Nephron (organoid): ENCODE measurements at regions not wholly inside any gene's neighbourhood (a gene's known extent, or its start where the extent isn't known, plus 50 kb on each side); places are given as distances from the start of the nearest gene placed in this dataset.

ENCODE experiments used
- H3K27ac Mint-ChIP-seq, 3 experiments: 2 replicates each; pipeline ENCODE4 v1.8.0; 2020; ENCODE audit warnings: mixed read lengths in 3 of 3, mild to moderate bottlenecking in 2 of 3, moderate library complexity in 1 of 3
- H3K27me3 Mint-ChIP-seq: 2 replicates; pipeline ENCODE4 v1.8.0; 2021; ENCODE audit warnings: low read depth, mild to moderate bottlenecking, moderate library complexity, mixed read lengths
- H3K36me3 Mint-ChIP-seq: 2 replicates; pipeline ENCODE4 v1.8.0; 2020; ENCODE audit warnings: low read depth, mixed read lengths
- H3K4me1 Mint-ChIP-seq: 2 replicates; pipeline ENCODE4 v1.8.0; 2020; ENCODE audit warnings: mixed read lengths
- H3K4me3 Mint-ChIP-seq, 3 experiments: 2 replicates each; pipeline ENCODE4 v1.8.0; 2020; ENCODE audit warnings: mild to moderate bottlenecking in 3 of 3, mixed read lengths in 3 of 3, moderate library complexity in 2 of 3
- H3K9me3 Mint-ChIP-seq: 2 replicates; pipeline ENCODE4 v1.8.0; 2020; ENCODE audit warnings: mixed read lengths
- TF ChIP-seq, protein P1 (sequence below), 3 experiments: fragments of 200-600 bp; sonication (generic); IDR thresholded peaks; one replicate each; pipeline ENCODE4 v1.5.0; 2021; ENCODE audit warnings: antibody characterized with exemption in 3 of 3; ENCODE audit not compliant: unreplicated experiment in 3 of 3

DNA sequence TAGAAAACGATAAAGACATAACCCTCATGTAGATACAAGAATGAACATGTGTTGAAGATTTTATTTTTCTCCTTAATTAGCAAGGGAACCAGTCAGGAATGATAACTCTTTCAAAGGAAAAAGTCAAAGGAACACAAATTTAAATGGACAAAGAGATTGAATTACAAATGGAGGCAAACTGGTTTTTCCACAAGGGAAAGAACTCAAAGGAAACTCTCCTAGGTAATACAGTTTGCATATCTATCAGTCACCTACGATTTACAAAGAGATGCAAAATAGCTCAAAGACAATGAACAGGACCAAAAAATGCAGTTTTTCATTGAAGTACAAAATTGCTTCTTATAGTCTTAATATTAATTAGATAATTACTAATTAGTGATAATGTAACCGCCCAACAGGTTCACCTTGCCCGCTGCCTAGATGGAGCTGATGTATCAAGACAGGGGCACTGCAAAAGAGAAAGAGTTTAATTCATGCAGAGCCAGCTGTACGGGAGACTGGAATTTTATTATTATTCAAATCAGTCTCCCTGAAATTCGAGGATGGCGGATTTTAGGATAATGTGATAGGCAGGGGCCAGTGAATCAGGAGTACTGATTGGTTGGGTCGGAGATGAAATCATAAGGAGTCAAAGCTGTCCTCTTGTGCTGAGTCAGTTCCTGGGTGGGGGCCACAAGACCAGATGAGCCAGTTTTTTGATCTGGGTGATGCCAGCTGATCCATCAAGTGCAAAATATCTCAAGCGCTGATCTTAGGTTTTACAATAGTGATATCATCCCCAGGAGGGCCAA, 151.0 kb downstream of the TMEM17 start:
- H3K4me3 Mint-ChIP-seq = no peak overlapping the region
- peaks cover 13% of the 10 kb centered on the region for H3K9me3 Mint-ChIP-seq
- H3K4me1 Mint-ChIP-seq = no peaks in the 10 kb centered on the region
- no peaks in the 10 kb centered on the region for H3K36me3 Mint-ChIP-seq
- no peaks in the 10 kb centered on the region for H3K27me3 Mint-ChIP-seq
- no peak overlapping the region for H3K27ac Mint-ChIP-seq
- TF ChIP-seq, protein P1, sequence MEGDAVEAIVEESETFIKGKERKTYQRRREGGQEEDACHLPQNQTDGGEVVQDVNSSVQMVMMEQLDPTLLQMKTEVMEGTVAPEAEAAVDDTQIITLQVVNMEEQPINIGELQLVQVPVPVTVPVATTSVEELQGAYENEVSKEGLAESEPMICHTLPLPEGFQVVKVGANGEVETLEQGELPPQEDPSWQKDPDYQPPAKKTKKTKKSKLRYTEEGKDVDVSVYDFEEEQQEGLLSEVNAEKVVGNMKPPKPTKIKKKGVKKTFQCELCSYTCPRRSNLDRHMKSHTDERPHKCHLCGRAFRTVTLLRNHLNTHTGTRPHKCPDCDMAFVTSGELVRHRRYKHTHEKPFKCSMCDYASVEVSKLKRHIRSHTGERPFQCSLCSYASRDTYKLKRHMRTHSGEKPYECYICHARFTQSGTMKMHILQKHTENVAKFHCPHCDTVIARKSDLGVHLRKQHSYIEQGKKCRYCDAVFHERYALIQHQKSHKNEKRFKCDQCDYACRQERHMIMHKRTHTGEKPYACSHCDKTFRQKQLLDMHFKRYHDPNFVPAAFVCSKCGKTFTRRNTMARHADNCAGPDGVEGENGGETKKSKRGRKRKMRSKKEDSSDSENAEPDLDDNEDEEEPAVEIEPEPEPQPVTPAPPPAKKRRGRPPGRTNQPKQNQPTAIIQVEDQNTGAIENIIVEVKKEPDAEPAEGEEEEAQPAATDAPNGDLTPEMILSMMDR (IDR thresholded peaks at IDR 0.05; ENCODE audit: unreplicated experiment in 3 of 3) = no peak

DNA sequence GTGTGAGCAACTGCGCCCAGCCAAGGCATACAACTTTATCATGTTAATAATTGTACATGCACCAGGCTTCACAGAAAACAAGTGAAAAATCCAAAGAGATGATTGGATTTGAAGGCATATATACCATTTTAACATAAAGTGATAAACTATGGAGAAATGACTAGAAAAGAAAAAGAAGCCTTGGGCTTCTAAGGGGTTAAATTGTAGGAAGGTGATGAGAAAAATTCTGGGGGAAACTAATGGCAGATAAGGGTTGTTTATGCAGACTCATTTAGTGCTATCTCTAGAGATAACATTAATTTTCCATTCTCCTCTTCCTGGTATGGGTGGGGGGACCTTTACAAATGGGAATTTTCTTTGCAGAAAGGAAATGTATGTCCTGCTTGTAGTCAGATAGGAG, 154.0 kb downstream of the TMEM17 start:
- peaks cover 13% of the 10 kb centered on the region for H3K9me3 Mint-ChIP-seq
- H3K4me1 Mint-ChIP-seq = no peaks in the 10 kb centered on the region
- no peak overlapping the region for H3K27ac Mint-ChIP-seq
- no peak overlapping the region for H3K4me3 Mint-ChIP-seq
- H3K36me3 Mint-ChIP-seq = no peaks in the 10 kb centered on the region
- no peaks in the 10 kb centered on the region for H3K27me3 Mint-ChIP-seq
- TF ChIP-seq, protein P1 (IDR thresholded peaks at IDR 0.05; ENCODE audit: unreplicated experiment in 3 of 3) = no peak

DNA sequence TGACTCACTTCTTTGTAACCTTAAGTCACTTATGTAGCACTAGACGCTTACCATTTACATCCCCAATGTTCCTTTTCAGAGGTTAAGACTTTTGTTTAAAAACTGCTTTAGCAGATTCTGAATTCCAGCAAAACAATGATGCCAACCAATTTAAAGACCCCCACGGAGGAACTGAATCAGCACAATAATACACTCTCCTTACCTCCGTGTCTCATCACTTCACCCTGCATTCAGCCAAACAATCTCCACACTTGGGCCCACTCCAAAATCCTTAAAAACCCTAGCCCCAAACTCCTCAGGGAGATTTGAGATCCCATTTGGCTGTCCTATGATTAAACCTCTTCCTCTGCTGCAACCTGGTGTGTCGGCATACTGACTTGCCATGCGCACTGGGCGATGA, 153.9 kb downstream of the B3GNT2 start:
- Mint-ChIP-seq H3K4me1 (no peaks in the 10 kb centered on the region), H3K36me3 (no peaks in the 10 kb centered on the region), H3K27ac (no peak overlapping the region), H3K27me3 (no peaks in the 10 kb centered on the region), H3K4me3 (no peak overlapping the region), H3K9me3 (peaks cover 13% of the 10 kb centered on the region)
- TF ChIP-seq, protein P1 (IDR thresholded peaks at IDR 0.05; ENCODE audit: unreplicated experiment in 3 of 3) = no peak

DNA sequence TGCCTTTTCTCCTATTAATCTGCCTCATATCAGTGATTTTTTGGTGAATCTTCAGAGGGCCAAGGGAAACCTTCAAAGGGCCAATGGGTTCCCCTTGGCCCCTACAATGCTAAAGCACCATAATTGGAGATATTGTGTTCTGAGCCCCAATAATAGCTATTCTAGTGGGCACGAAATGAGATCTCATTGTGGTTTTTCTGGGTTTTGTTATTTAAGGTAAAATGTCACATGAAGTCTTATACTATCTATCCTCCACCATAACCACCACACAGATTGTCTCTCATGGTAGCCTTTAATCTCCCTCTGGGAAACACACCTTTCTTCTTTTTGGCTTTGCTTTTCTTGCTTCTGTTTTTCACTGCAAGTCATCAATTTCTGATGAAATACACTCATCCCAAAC, 152.8 kb downstream of the B3GNT2 start:
- peaks cover 13% of the 10 kb centered on the region for H3K9me3 Mint-ChIP-seq
- TF ChIP-seq, protein P1 (IDR thresholded peaks at IDR 0.05; ENCODE audit: unreplicated experiment in 3 of 3) = no peak
- no peaks in the 10 kb centered on the region for H3K4me1 Mint-ChIP-seq
- no peak overlapping the region for H3K27ac Mint-ChIP-seq
- H3K36me3 Mint-ChIP-seq = no peaks in the 10 kb centered on the region
- no peak overlapping the region for H3K4me3 Mint-ChIP-seq
- no peaks in the 10 kb centered on the region for H3K27me3 Mint-ChIP-seq

DNA sequence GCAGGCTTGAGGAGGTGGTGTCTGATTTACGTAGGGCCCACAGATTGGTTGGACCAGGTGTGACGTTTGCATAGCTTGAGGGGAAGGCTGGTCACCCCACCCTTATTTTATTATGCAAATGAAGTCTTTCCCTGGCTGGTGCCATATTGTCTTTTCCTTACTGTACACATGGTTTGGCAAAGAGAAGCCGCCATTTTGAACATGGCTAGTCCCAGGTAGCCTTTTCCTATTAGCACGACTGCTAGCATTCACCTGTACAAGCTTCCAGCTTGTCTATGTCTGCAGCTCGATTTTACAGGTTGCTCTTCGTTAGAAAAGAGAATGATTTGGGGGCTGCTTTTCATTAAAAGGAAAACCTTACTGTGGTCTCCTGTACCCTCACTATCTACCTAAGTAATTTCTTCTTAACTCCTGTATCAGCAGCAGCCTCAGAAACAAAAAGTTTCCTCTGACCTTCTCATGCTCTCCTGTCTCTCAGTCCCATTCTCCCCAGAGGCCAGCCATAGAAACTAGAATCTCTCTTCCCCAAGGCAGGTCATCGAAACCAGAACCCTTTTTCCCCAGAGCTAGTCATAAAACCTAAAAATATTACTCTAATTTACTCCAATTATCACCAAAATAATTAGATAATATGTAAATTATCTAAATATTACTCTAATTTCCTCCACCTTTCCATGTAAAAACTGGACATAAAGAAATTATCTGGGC, 151.8 kb downstream of the B3GNT2 start:
- Mint-ChIP-seq H3K27me3 (no peaks in the 10 kb centered on the region), H3K9me3 (peaks cover 13% of the 10 kb centered on the region), H3K27ac (no peak overlapping the region), H3K4me1 (no peaks in the 10 kb centered on the region), H3K36me3 (no peaks in the 10 kb centered on the region), H3K4me3 (no peak overlapping the region)
- TF ChIP-seq, protein P1 (IDR thresholded peaks at IDR 0.05; ENCODE audit: unreplicated experiment in 3 of 3) = no peak
